ENCODE measurements at regions not wholly inside any gene's neighbourhood (a gene's known extent, or its start where the extent isn't known, plus 50 kb on each side); places are given as distances from the start of the nearest gene placed in this dataset.

DNA sequence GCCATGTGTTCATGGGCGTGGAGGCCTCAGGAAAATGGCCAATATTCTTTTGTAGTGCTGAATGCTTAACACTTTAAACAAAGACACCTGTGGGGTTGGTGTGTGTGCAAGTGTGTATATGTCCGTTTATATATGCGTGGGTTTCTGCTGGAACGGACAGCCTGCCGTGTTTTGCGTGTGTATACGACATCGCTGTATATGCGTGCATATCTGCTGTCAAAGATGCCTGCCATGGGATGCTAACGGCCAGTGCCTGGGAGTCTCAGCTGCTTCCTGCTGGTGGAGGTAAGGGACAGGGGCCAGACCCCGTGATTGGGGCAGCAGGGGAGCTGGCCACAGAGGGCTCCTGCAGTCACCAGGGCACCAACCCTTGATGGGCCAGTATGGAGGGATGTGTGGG lies 216.3 kb upstream of the SHH start:
- no peaks in the 10 kb centered on the region for H3K36me3 ChIP-seq (replicated peaks in 1 of 2; ENCODE audit: control extremely low read depth in 1 of 2, control insufficient read depth in 1 of 2, extremely low read depth in 1 of 2, insufficient read depth in 2 of 2, low read length in 1 of 2)
- no peak for TF ChIP-seq CTCF (IDR thresholded peaks at IDR 0.05)
- TF ChIP-seq EZH2 (IDR thresholded peaks at IDR 0.05; ENCODE audit: borderline replicate concordance, insufficient read depth, low read depth, low read length, poor library complexity, severe bottlenecking): no peak
- H3K4me1 ChIP-seq (ENCODE audit: control insufficient read depth in 2 of 2, insufficient read depth in 2 of 2, low read length in 2 of 2): no peaks in the 10 kb centered on the region
- no peak overlapping the region for H3K4me2 ChIP-seq (replicated peaks; ENCODE audit: low read depth, low read length, poor library complexity, severe bottlenecking)
- no peaks in the 10 kb centered on the region for H3K4me1 Mint-ChIP-seq
- no peaks in the 10 kb centered on the region for H3K27me3 ChIP-seq (replicated peaks in 1 of 4; ENCODE audit: control extremely low read depth in 1 of 4, control insufficient read depth in 3 of 4, insufficient read depth in 4 of 4, low read length in 3 of 4)
- no peaks in the 10 kb centered on the region for H4K20me1 ChIP-seq (ENCODE audit: control insufficient read depth, insufficient read depth, low read length, poor library complexity, severe bottlenecking)
- WGBS (ENCODE audit: insufficient coverage): 96% methylated on average over 10 of the region's 11 CpGs
- DNase-seq (no peak), ATAC-seq (ENCODE audit: low read depth) (no peak)
- H2AFZ ChIP-seq (ENCODE audit: insufficient read depth, low read depth, low read length, poor library complexity, severe bottlenecking): no peak overlapping the region
- no peaks in the 10 kb centered on the region for H3K27me3 Mint-ChIP-seq
- H3K9ac ChIP-seq (ENCODE audit: low read length): no peak overlapping the region
- H3K9me3 ChIP-seq (ENCODE audit: control extremely low read depth in 1 of 3, control insufficient read depth in 2 of 3, insufficient read depth in 1 of 3, low read length in 2 of 3): peaks cover 0 to 4% (median 3%) of the 10 kb centered on the region in 3 donors
- no peak overlapping the region for H3K4me3 Mint-ChIP-seq
- intact Hi-C loops (cut with micrococcal nuclease): no loop called here
- no peak overlapping the region for H3K4me3 ChIP-seq (ENCODE audit: control extremely low read depth in 1 of 5, extremely low read depth in 1 of 5, insufficient read depth in 1 of 5, low read depth in 2 of 5, low read length in 4 of 5)
- H3K79me2 ChIP-seq (ENCODE audit: control insufficient read depth, insufficient read depth, low read length): no peaks in the 10 kb centered on the region
- no peak overlapping the region for H3K27ac Mint-ChIP-seq
- no peak overlapping the region for H3K27ac ChIP-seq (ENCODE audit: low read length in 2 of 2)
- peaks cover 2% of the 10 kb centered on the region for H3K9me3 Mint-ChIP-seq (ENCODE audit: insufficient read depth)
- CTCF ChIA-PET: no interaction called here
- POLR2A ChIA-PET: no interaction called here

DNA sequence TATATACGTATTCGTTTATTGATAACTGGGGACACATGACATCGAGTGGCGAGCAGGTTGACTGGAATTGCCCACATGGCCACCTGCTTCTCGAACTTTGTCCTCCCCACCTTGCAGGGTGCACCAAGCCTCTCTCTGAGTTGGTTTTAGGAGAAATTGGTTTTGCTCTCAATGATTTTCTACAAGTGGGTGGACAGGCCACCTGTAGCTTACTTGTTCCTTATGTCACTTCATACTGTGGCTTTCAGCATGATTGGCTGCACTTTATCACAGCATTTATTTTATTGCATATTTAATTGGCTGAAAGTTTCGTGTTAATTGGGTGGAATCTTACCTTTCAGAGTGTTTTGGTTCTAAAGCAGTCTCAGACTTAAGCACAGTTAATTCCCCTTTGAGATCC lies 215.6 kb upstream of the SHH start:
- ATAC-seq (ENCODE audit: low read depth): no peak
- ChIA-PET POLR2A (no interaction called here), CTCF (no interaction called here)
- Histone ChIP-seq H3K4me1 (ENCODE audit: control insufficient read depth in 2 of 2, insufficient read depth in 2 of 2, low read length in 2 of 2) (no peaks in the 10 kb centered on the region), H4K20me1 (ENCODE audit: control insufficient read depth, insufficient read depth, low read length, poor library complexity, severe bottlenecking) (no peaks in the 10 kb centered on the region), H3K9ac (ENCODE audit: low read length) (no peak overlapping the region), H3K4me2 (replicated peaks; ENCODE audit: low read depth, low read length, poor library complexity, severe bottlenecking) (no peak overlapping the region), H3K27ac (ENCODE audit: low read length in 2 of 2) (no peak overlapping the region), H3K79me2 (ENCODE audit: control insufficient read depth, insufficient read depth, low read length) (no peaks in the 10 kb centered on the region), H3K4me3 (ENCODE audit: control extremely low read depth in 1 of 5, extremely low read depth in 1 of 5, insufficient read depth in 1 of 5, low read depth in 2 of 5, low read length in 4 of 5) (no peak overlapping the region), H3K27me3 (replicated peaks in 1 of 4; ENCODE audit: control extremely low read depth in 1 of 4, control insufficient read depth in 3 of 4, insufficient read depth in 4 of 4, low read length in 3 of 4) (no peaks in the 10 kb centered on the region), H2AFZ (ENCODE audit: insufficient read depth, low read depth, low read length, poor library complexity, severe bottlenecking) (no peak overlapping the region), H3K9me3 (ENCODE audit: control extremely low read depth in 1 of 3, control insufficient read depth in 2 of 3, insufficient read depth in 1 of 3, low read length in 2 of 3) (peaks cover 0 to 4% (median 3%) of the 10 kb centered on the region in 3 donors), H3K36me3 (replicated peaks in 1 of 2; ENCODE audit: control extremely low read depth in 1 of 2, control insufficient read depth in 1 of 2, extremely low read depth in 1 of 2, insufficient read depth in 2 of 2, low read length in 1 of 2) (no peaks in the 10 kb centered on the region)
- no peak for DNase-seq
- intact Hi-C loops (cut with micrococcal nuclease): no loop called here
- TF ChIP-seq CTCF (IDR thresholded peaks at IDR 0.05): no peak
- no peak for TF ChIP-seq EZH2 (IDR thresholded peaks at IDR 0.05; ENCODE audit: borderline replicate concordance, insufficient read depth, low read depth, low read length, poor library complexity, severe bottlenecking)
- Mint-ChIP-seq H3K9me3 (ENCODE audit: insufficient read depth) (no peaks in the 10 kb centered on the region), H3K27me3 (no peaks in the 10 kb centered on the region), H3K27ac (no peak overlapping the region), H3K4me1 (no peaks in the 10 kb centered on the region), H3K4me3 (no peak overlapping the region)
- WGBS (ENCODE audit: insufficient coverage): no CpG with 5 or more reads among the region's 6 CpGs

Measured in B cell (primary cell).